PC-9 (cell line): ENCODE measurements at regions not wholly inside any gene's neighbourhood (a gene's known extent, or its start where the extent isn't known, plus 50 kb on each side); places are given as distances from the start of the nearest gene placed in this dataset.

Experiments used
- BruUV-seq: library from RNA; stranded (reverse); fragments of 400-500 nt; replicated peaks from 2 replicates; lab custom pipeline; 2021; lab: Mats Ljungman, UMichigan
- CTCF ChIA-PET: fragments of 300-600 bp; sonication (Branson Sonifier 250); formaldehyde crosslinking; loops from one replicate; lab custom pipeline; 2022; ENCODE audit warnings: antibody characterized with exemption; lab: Charles Lee
- POLR2A ChIA-PET: fragments of 300-600 bp; sonication (Branson Sonifier 250); formaldehyde crosslinking; loops from one replicate; lab custom pipeline; 2022; ENCODE audit warnings: antibody characterized with exemption; ENCODE audit not compliant: unreplicated experiment; lab: Charles Lee
- DNase-seq, 2 experiments: peaks; one replicate each; pipeline versions ENCODE4 v3.0.0 to v3.0.0-alpha.2; 2015 to 2022; ENCODE audit warnings: mixed read lengths in 1 of 2
- H2AFZ ChIP-seq: fragments of 200-600 bp; sonication (generic); 2 replicates; pipeline ENCODE4 v1.8.1; 2017; ENCODE audit warnings: antibody characterized with exemption
- H3F3A ChIP-seq: fragments of 200-600 bp; sonication (generic); 2 replicates; pipeline ENCODE4 v1.8.1; 2017; ENCODE audit warnings: antibody characterized with exemption, mild to moderate bottlenecking, low read depth; ENCODE audit not compliant: insufficient read depth
- H3K27ac ChIP-seq: fragments of 200-600 bp; sonication (generic); 2 replicates; pipeline ENCODE4 v1.6.1; 2016; ENCODE audit warnings: mixed run types
- H3K27me3 ChIP-seq: fragments of 200-600 bp; sonication (generic); 2 replicates; pipeline ENCODE4 v1.6.1; 2016; ENCODE audit warnings: low read depth, mixed run types; ENCODE audit not compliant: insufficient read depth
- H3K36me3 ChIP-seq: fragments of 200-600 bp; sonication (generic); 2 replicates; pipeline ENCODE4 v1.6.1; 2016; ENCODE audit warnings: low read depth, mixed run types
- H3K4me1 ChIP-seq: fragments of 200-600 bp; sonication (generic); replicated peaks from 2 replicates; pipeline ENCODE4 v1.6.1; 2016; ENCODE audit warnings: mixed run types; ENCODE audit not compliant: insufficient read depth
- H3K4me2 ChIP-seq: fragments of 200-600 bp; sonication (generic); 2 replicates; pipeline ENCODE4 v1.6.1; 2017; ENCODE audit warnings: mixed run types
- H3K4me3 ChIP-seq: fragments of 200-600 bp; sonication (generic); 2 replicates; pipeline ENCODE4 v1.6.1; 2016; ENCODE audit warnings: mixed run types
- H3K79me2 ChIP-seq: fragments of 200-600 bp; sonication (generic); 2 replicates; pipeline ENCODE4 v1.6.1; 2017; ENCODE audit warnings: low read depth, mixed run types
- H3K9me2 ChIP-seq: fragments of 200-600 bp; sonication (generic); 2 replicates; pipeline ENCODE4 v1.8.1; 2017; ENCODE audit warnings: mild to moderate bottlenecking; ENCODE audit not compliant: insufficient read depth
- H3K9me3 ChIP-seq: fragments of 200-600 bp; sonication (generic); 2 replicates; pipeline ENCODE4 v1.8.1; 2016; ENCODE audit warnings: low read depth; ENCODE audit not compliant: insufficient read depth
- H4K20me1 ChIP-seq: fragments of 200-600 bp; sonication (generic); 2 replicates; pipeline ENCODE4 v1.8.1; 2017; ENCODE audit not compliant: insufficient read depth
- CTCF ChIP-seq: fragments of 200-600 bp; sonication (generic); conservative IDR thresholded peaks from 2 replicates; pipeline ENCODE4 v1.6.1; 2017; ENCODE audit warnings: mixed run types, antibody characterized with exemption, mild to moderate bottlenecking, moderate library complexity
- EZH2 ChIP-seq: fragments of 200-600 bp; sonication (generic); IDR thresholded peaks from 2 replicates; pipeline ENCODE4 v1.8.0; 2017; ENCODE audit warnings: antibody characterized with exemption, low read depth
- intact Hi-C: fragments of 100-400 bp; cut with micrococcal nuclease; formaldehyde crosslinking; loops from one replicate; pipeline ENCODE4 v1.10.0; 2022; ENCODE audit not compliant: unreplicated experiment

- no peaks in the 10 kb centered on the region for H3F3A ChIP-seq
- H4K20me1 ChIP-seq = no peaks in the 10 kb centered on the region
- no peak overlapping the region for H3K4me3 ChIP-seq
- H2AFZ ChIP-seq = no peak overlapping the region
- H3K4me2 ChIP-seq = no peak overlapping the region
- BruUV-seq = no TSS peak
- CTCF ChIA-PET = no interaction called here
- H3K36me3 ChIP-seq = no peaks in the 10 kb centered on the region
- no peaks in the 10 kb centered on the region for H3K4me1 ChIP-seq
- intact Hi-C loops = no loop called here
- POLR2A ChIA-PET = no interaction called here
- DNase-seq = no peak
- H3K79me2 ChIP-seq = no peaks in the 10 kb centered on the region
- no peak overlapping the region for H3K27ac ChIP-seq
- H3K27me3 ChIP-seq = peaks cover 21% of the 10 kb centered on the region; the same call in 1 of the 2 replicates
- no peaks in the 10 kb centered on the region for H3K9me2 ChIP-seq
- H3K9me3 ChIP-seq = no peaks in the 10 kb centered on the region
- TF ChIP-seq EZH2 (no peak), CTCF (no peak)
These were observed 582.6 kb upstream of the ID2 start for GRCh38 chr2:8099267-8099582.

- Histone ChIP-seq H3K36me3 (no peaks in the 10 kb centered on the region), H3K9me2 (no peaks in the 10 kb centered on the region), H3K27me3 (peaks cover 17% of the 10 kb centered on the region; the same call in 1 of the 2 replicates), H2AFZ (no peak overlapping the region), H3F3A (no peaks in the 10 kb centered on the region), H3K9me3 (no peaks in the 10 kb centered on the region), H4K20me1 (no peaks in the 10 kb centered on the region), H3K4me1 (no peaks in the 10 kb centered on the region), H3K4me2 (no peak overlapping the region), H3K27ac (no peak overlapping the region), H3K79me2 (no peaks in the 10 kb centered on the region), H3K4me3 (no peak overlapping the region)
- no peak for DNase-seq
- ChIA-PET CTCF (no interaction called here), POLR2A (no interaction called here)
- intact Hi-C loops = no loop called here
- TF ChIP-seq CTCF (no peak), EZH2 (no peak)
- BruUV-seq = no TSS peak
These were observed 580.1 kb upstream of the ID2 start for GRCh38 chr2:8101614-8102277.

- ChIA-PET CTCF (no interaction called here), POLR2A (no interaction called here)
- Histone ChIP-seq H3K4me2 (no peak overlapping the region), H3K27me3 (peaks cover 17% of the 10 kb centered on the region; the same call in 1 of the 2 replicates), H3F3A (no peaks in the 10 kb centered on the region), H3K79me2 (no peaks in the 10 kb centered on the region), H3K4me3 (no peak overlapping the region), H2AFZ (no peak overlapping the region), H3K9me3 (no peaks in the 10 kb centered on the region), H3K4me1 (no peaks in the 10 kb centered on the region), H3K36me3 (no peaks in the 10 kb centered on the region), H3K27ac (no peak overlapping the region), H3K9me2 (no peaks in the 10 kb centered on the region), H4K20me1 (no peaks in the 10 kb centered on the region)
- TF ChIP-seq CTCF = no peak
- TF ChIP-seq EZH2 = no peak
- DNase-seq = no peak
- intact Hi-C loops = no loop called here
- no TSS peak for BruUV-seq
These were observed 579.4 kb upstream of the ID2 start for GRCh38 chr2:8102470-8102869.
